ENCODE measurements at regions not wholly inside any gene's neighbourhood (a gene's known extent, or its start where the extent isn't known, plus 50 kb on each side); places are given as distances from the start of the nearest gene placed in this dataset.

- no peaks in the 10 kb centered on the region for H3K79me2 ChIP-seq (ENCODE audit: low read length)
- no peaks in the 10 kb centered on the region for H3K9me2 ChIP-seq (replicated peaks; ENCODE audit: insufficient read depth, low read length)
- H3K27me3 ChIP-seq (replicated peaks; ENCODE audit: insufficient read depth, low read length): peaks cover 79% of the 10 kb centered on the region
- H3K9me3 ChIP-seq (replicated peaks; ENCODE audit: insufficient read depth, low read length): no peaks in the 10 kb centered on the region
- no peak overlapping the region for H3K27ac ChIP-seq (ENCODE audit: low read length)
- H3K9ac ChIP-seq (ENCODE audit: low read length): no peak overlapping the region
- TF ChIP-seq CTCF (IDR thresholded peaks at IDR 0.05; ENCODE audit: low read length) (no peak), EZH2 (optimal IDR thresholded peaks at IDR 0.05; ENCODE audit: low read depth, low read length) (no peak), EZH2phosphoT487 (IDR thresholded peaks at IDR 0.05; ENCODE audit: low read length) (no peak)
- no peaks in the 10 kb centered on the region for H3K4me1 ChIP-seq (ENCODE audit: low read length)
- no peaks in the 10 kb centered on the region for H4K20me1 ChIP-seq (ENCODE audit: insufficient read depth, low read length)
- H3K36me3 ChIP-seq (replicated peaks; ENCODE audit: insufficient read depth, low read length): no peaks in the 10 kb centered on the region
- no peak for DNase-seq
- H3K4me2 ChIP-seq (ENCODE audit: low read depth, low read length): no peak overlapping the region
- H3K4me3 ChIP-seq (ENCODE audit: low read length): no peak overlapping the region
- H3F3A ChIP-seq (ENCODE audit: insufficient read depth, low read length): no peaks in the 10 kb centered on the region
- H2AFZ ChIP-seq (ENCODE audit: low read length): no peak overlapping the region
These were observed 142.5 kb upstream of the ZNF536 start for GRCh38 chr19:30229525-30230174.

GRCh38 chr19:30231408-30232318 lies 140.5 kb upstream of the ZNF536 start:
- no peaks in the 10 kb centered on the region for H3K79me2 ChIP-seq (ENCODE audit: low read length)
- H3K9me3 ChIP-seq (replicated peaks; ENCODE audit: insufficient read depth, low read length): no peaks in the 10 kb centered on the region
- H3K9ac ChIP-seq (ENCODE audit: low read length): no peak overlapping the region
- DNase-seq: no peak
- no peak overlapping the region for H3K27ac ChIP-seq (ENCODE audit: low read length)
- H3K4me1 ChIP-seq (ENCODE audit: low read length): no peaks in the 10 kb centered on the region
- TF ChIP-seq CTCF (IDR thresholded peaks at IDR 0.05; ENCODE audit: low read length) (no peak), EZH2 (optimal IDR thresholded peaks at IDR 0.05; ENCODE audit: low read depth, low read length) (no peak), EZH2phosphoT487 (IDR thresholded peaks at IDR 0.05; ENCODE audit: low read length) (no peak)
- no peak overlapping the region for H3K4me2 ChIP-seq (ENCODE audit: low read depth, low read length)
- H3K9me2 ChIP-seq (replicated peaks; ENCODE audit: insufficient read depth, low read length): no peaks in the 10 kb centered on the region
- no peak overlapping the region for H3K4me3 ChIP-seq (ENCODE audit: low read length)
- H2AFZ ChIP-seq (ENCODE audit: low read length): no peak overlapping the region
- H3K27me3 ChIP-seq (replicated peaks; ENCODE audit: insufficient read depth, low read length): peaks cover 82% of the 10 kb centered on the region
- no peaks in the 10 kb centered on the region for H3K36me3 ChIP-seq (replicated peaks; ENCODE audit: insufficient read depth, low read length)
- no peaks in the 10 kb centered on the region for H3F3A ChIP-seq (ENCODE audit: insufficient read depth, low read length)
- no peaks in the 10 kb centered on the region for H4K20me1 ChIP-seq (ENCODE audit: insufficient read depth, low read length)

GRCh38 chr19:30233375-30233774 lies 138.8 kb upstream of the ZNF536 start:
- no peaks in the 10 kb centered on the region for H3K4me1 ChIP-seq (ENCODE audit: low read length)
- H3K27ac ChIP-seq (ENCODE audit: low read length): no peak overlapping the region
- no peaks in the 10 kb centered on the region for H3K79me2 ChIP-seq (ENCODE audit: low read length)
- no peak for DNase-seq
- H3K9me3 ChIP-seq (replicated peaks; ENCODE audit: insufficient read depth, low read length): no peaks in the 10 kb centered on the region
- TF ChIP-seq CTCF (IDR thresholded peaks at IDR 0.05; ENCODE audit: low read length) (no peak), EZH2phosphoT487 (IDR thresholded peaks at IDR 0.05; ENCODE audit: low read length) (no peak), EZH2 (optimal IDR thresholded peaks at IDR 0.05; ENCODE audit: low read depth, low read length) (no peak)
- no peak overlapping the region for H3K9ac ChIP-seq (ENCODE audit: low read length)
- peaks cover 89% of the 10 kb centered on the region for H3K27me3 ChIP-seq (replicated peaks; ENCODE audit: insufficient read depth, low read length)
- no peak overlapping the region for H3K4me2 ChIP-seq (ENCODE audit: low read depth, low read length)
- H4K20me1 ChIP-seq (ENCODE audit: insufficient read depth, low read length): no peaks in the 10 kb centered on the region
- H3K9me2 ChIP-seq (replicated peaks; ENCODE audit: insufficient read depth, low read length): no peaks in the 10 kb centered on the region
- no peaks in the 10 kb centered on the region for H3K36me3 ChIP-seq (replicated peaks; ENCODE audit: insufficient read depth, low read length)
- no peak overlapping the region for H3K4me3 ChIP-seq (ENCODE audit: low read length)
- no peaks in the 10 kb centered on the region for H3F3A ChIP-seq (ENCODE audit: insufficient read depth, low read length)
- H2AFZ ChIP-seq (ENCODE audit: low read length): no peak overlapping the region

Measured in MM.1S (cell line).